ENCODE measurements at regions not wholly inside any gene's neighbourhood (a gene's known extent, or its start where the extent isn't known, plus 50 kb on each side); places are given as distances from the start of the nearest gene placed in this dataset.

- no peak overlapping the region for H3K4me3 ChIP-seq (ENCODE audit: low read depth, low read length)
- TF ChIP-seq CTCF (conservative IDR thresholded peaks at IDR 0.05; ENCODE audit: low read depth, low read length) = no peak
- DNase-seq (ENCODE audit: low read depth) = no peak
These were observed 293.4 kb upstream of the TENM3 start for GRCh38 chr4:181949704-181950312.

GRCh38 chr4:181950372-181951127, 292.7 kb upstream of the TENM3 start:
- H3K4me3 ChIP-seq (ENCODE audit: low read depth, low read length) = no peak overlapping the region
- no peak for DNase-seq (ENCODE audit: low read depth)
- TF ChIP-seq CTCF (conservative IDR thresholded peaks at IDR 0.05; ENCODE audit: low read depth, low read length) = no peak

- no peak overlapping the region for H3K4me3 ChIP-seq (ENCODE audit: low read depth, low read length)
- TF ChIP-seq CTCF (conservative IDR thresholded peaks at IDR 0.05; ENCODE audit: low read depth, low read length) = no peak
- DNase-seq (ENCODE audit: low read depth) = no peak
These were observed 291.9 kb upstream of the TENM3 start for GRCh38 chr4:181951265-181951664.

- TF ChIP-seq CTCF (conservative IDR thresholded peaks at IDR 0.05; ENCODE audit: low read depth, low read length) = no peak
- no peak overlapping the region for H3K4me3 ChIP-seq (ENCODE audit: low read depth, low read length)
- DNase-seq (ENCODE audit: low read depth) = peak; percentile 66
These were observed 290.7 kb upstream of the TENM3 start for GRCh38 chr4:181952478-181952877.

GRCh38 chr4:181956512-181956911, 286.7 kb upstream of the TENM3 start:
- H3K4me3 ChIP-seq (ENCODE audit: low read depth, low read length) = no peak overlapping the region
- no peak for DNase-seq (ENCODE audit: low read depth)
- TF ChIP-seq CTCF (conservative IDR thresholded peaks at IDR 0.05; ENCODE audit: low read depth, low read length) = no peak

GRCh38 chr4:181957088-181957487, 286.1 kb upstream of the TENM3 start:
- no peak overlapping the region for H3K4me3 ChIP-seq (ENCODE audit: low read depth, low read length)
- peak; percentile 81 for DNase-seq (ENCODE audit: low read depth)
- TF ChIP-seq CTCF (conservative IDR thresholded peaks at IDR 0.05; ENCODE audit: low read depth, low read length) = no peak

GRCh38 chr4:181958446-181958845, 284.8 kb upstream of the TENM3 start:
- no peak for TF ChIP-seq CTCF (conservative IDR thresholded peaks at IDR 0.05; ENCODE audit: low read depth, low read length)
- no peak for DNase-seq (ENCODE audit: low read depth)
- no peak overlapping the region for H3K4me3 ChIP-seq (ENCODE audit: low read depth, low read length)

Measured in epithelial cell of proximal tubule (primary cell).